A673 (cell line): ENCODE measurements at regions not wholly inside any gene's neighbourhood (a gene's known extent, or its start where the extent isn't known, plus 50 kb on each side); places are given as distances from the start of the nearest gene placed in this dataset.

Source experiments
- BruUV-seq: library from RNA; stranded (reverse); fragments of 400-500 nt; replicated peaks from 2 replicates; lab custom pipeline; 2021; lab: Mats Ljungman, UMichigan
- CTCF ChIA-PET: fragments of 300-600 bp; sonication (Branson Sonifier 250); formaldehyde crosslinking; loops from one replicate; lab custom pipeline; 2022; ENCODE audit warnings: antibody characterized with exemption; lab: Charles Lee
- POLR2A ChIA-PET: fragments of 300-600 bp; sonication (Branson Sonifier 250); formaldehyde crosslinking; loops from one replicate; lab custom pipeline; 2022; ENCODE audit warnings: antibody characterized with exemption; ENCODE audit not compliant: low non-redundant PET; lab: Charles Lee
- DNase-seq: peaks from one replicate; pipeline ENCODE4 v3.0.0-alpha.2; 2015; ENCODE audit warnings: low spot score
- H3K27ac ChIP-seq: fragments of 200-600 bp; sonication (generic); 2 replicates; pipeline ENCODE4 v1.5.1; 2016; ENCODE audit warnings: mixed run types, low read depth, mild to moderate bottlenecking, mixed read lengths, antibody characterized with exemption, low read length; ENCODE audit not compliant: poor library complexity, severe bottlenecking
- H3K27me3 ChIP-seq: fragments of 200-600 bp; sonication (generic); replicated peaks from 2 replicates; pipeline ENCODE4 v1.6.1; 2017; ENCODE audit warnings: mixed run types, low read depth, mild to moderate bottlenecking, mixed read lengths, antibody characterized with exemption, low read length; ENCODE audit not compliant: insufficient read depth, poor library complexity
- H3K36me3 ChIP-seq: fragments of 200-600 bp; sonication (generic); 2 replicates; pipeline ENCODE4 v1.6.1; 2016; ENCODE audit warnings: mixed run types, mild to moderate bottlenecking, mixed read lengths, antibody characterized with exemption, low read length; ENCODE audit not compliant: insufficient read depth, poor library complexity, severe bottlenecking
- H3K4me1 ChIP-seq: fragments of 200-600 bp; sonication (generic); 2 replicates; pipeline ENCODE4 v1.6.1; 2017; ENCODE audit warnings: mixed run types, mild to moderate bottlenecking, mixed read lengths, antibody characterized with exemption, low read length; ENCODE audit not compliant: insufficient read depth, poor library complexity, severe bottlenecking
- H3K4me3 ChIP-seq: fragments of 200-600 bp; sonication (generic); 2 replicates; pipeline ENCODE4 v1.5.1; 2016; ENCODE audit warnings: low read depth, mixed run types, mild to moderate bottlenecking, mixed read lengths, low read length; ENCODE audit not compliant: poor library complexity, severe bottlenecking
- H3K9me3 ChIP-seq: fragments of 200-600 bp; sonication (generic); 2 replicates; pipeline ENCODE4 v1.6.1; 2016; ENCODE audit warnings: mixed run types, low read depth, mild to moderate bottlenecking, mixed read lengths, antibody characterized with exemption, low read length; ENCODE audit not compliant: poor library complexity, severe bottlenecking
- CTCF ChIP-seq: fragments of 300-800, 200-600 bp; sonication (generic); conservative IDR thresholded peaks from 2 replicates; pipeline ENCODE4 v1.5.1; 2017; ENCODE audit warnings: low read depth, mild to moderate bottlenecking, antibody characterized with exemption, low read length, moderate library complexity, mixed read lengths
- EZH2 ChIP-seq: fragments of 200-600 bp; sonication (generic); IDR thresholded peaks from 2 replicates; pipeline ENCODE4 v1.6.1; 2017; ENCODE audit warnings: borderline replicate concordance, low read depth, mild to moderate bottlenecking, mixed read lengths, antibody characterized with exemption, low read length; ENCODE audit not compliant: poor library complexity, severe bottlenecking
- intact Hi-C: fragments of 100-400 bp; cut with micrococcal nuclease; formaldehyde crosslinking; loops from one replicate; pipeline ENCODE4 v1.10.0; 2022; ENCODE audit not compliant: unreplicated experiment

- POLR2A ChIA-PET = no interaction called here
- Histone ChIP-seq H3K27me3 (peaks cover 12% of the 10 kb centered on the region), H3K4me1 (no peaks in the 10 kb centered on the region), H3K27ac (no peak overlapping the region), H3K4me3 (no peak overlapping the region), H3K9me3 (peaks cover 4% of the 10 kb centered on the region), H3K36me3 (no peaks in the 10 kb centered on the region)
- TF ChIP-seq CTCF (no peak), EZH2 (no peak)
- DNase-seq = no peak
- no TSS peak for BruUV-seq
- intact Hi-C loops = no loop called here
- CTCF ChIA-PET = no interaction called here
These were observed 88.8 kb upstream of the GJB6 start for GRCh38 chr13:20320885-20321284.

GRCh38 chr13:20313896-20314295, 81.8 kb upstream of the GJB6 start:
- POLR2A ChIA-PET = no interaction called here
- H3K4me3 ChIP-seq = no peak overlapping the region
- no TSS peak for BruUV-seq
- H3K4me1 ChIP-seq = no peaks in the 10 kb centered on the region
- DNase-seq = no peak
- no peaks in the 10 kb centered on the region for H3K9me3 ChIP-seq
- no peak overlapping the region for H3K27ac ChIP-seq
- no peaks in the 10 kb centered on the region for H3K36me3 ChIP-seq
- H3K27me3 ChIP-seq = no peaks in the 10 kb centered on the region
- CTCF ChIA-PET = no interaction called here
- TF ChIP-seq CTCF = no peak
- no peak for TF ChIP-seq EZH2
- intact Hi-C loops = no loop called here

- no peaks in the 10 kb centered on the region for H3K9me3 ChIP-seq
- BruUV-seq = no TSS peak
- H3K4me1 ChIP-seq = no peaks in the 10 kb centered on the region
- ChIA-PET CTCF (no interaction called here), POLR2A (no interaction called here)
- TF ChIP-seq CTCF (no peak), EZH2 (no peak)
- no peak overlapping the region for H3K4me3 ChIP-seq
- H3K27me3 ChIP-seq = peaks cover 9% of the 10 kb centered on the region
- DNase-seq = no peak
- H3K36me3 ChIP-seq = no peaks in the 10 kb centered on the region
- H3K27ac ChIP-seq = no peak overlapping the region
- intact Hi-C loops = no loop called here
These were observed 80.2 kb upstream of the GJB6 start for GRCh38 chr13:20312292-20312691.
